Muscle layer of duodenum (tissue), 2 donors: ENCODE measurements at regions not wholly inside any gene's neighbourhood (a gene's known extent, or its start where the extent isn't known, plus 50 kb on each side); places are given as distances from the start of the nearest gene placed in this dataset.

ENCODE experiments used
- H3K27ac ChIP-seq: one replicate; pipeline ENCODE4 v1.7.0; 2013; ENCODE audit warnings: mild to moderate bottlenecking, low read length
- H3K27me3 ChIP-seq: one replicate; pipeline ENCODE4 v1.7.0; 2013; ENCODE audit warnings: low read depth, mild to moderate bottlenecking, control low read depth, low read length
- H3K36me3 ChIP-seq, 2 donors: one replicate each; pipeline ENCODE4 v1.7.0; 2013; ENCODE audit warnings: low read length in 2 of 2, control low read depth in 1 of 2, mild to moderate bottlenecking in 1 of 2; ENCODE audit not compliant: insufficient read depth in 2 of 2, control insufficient read depth in 1 of 2
- H3K4me1 ChIP-seq, 2 donors: one replicate each; pipeline ENCODE4 v1.7.0; 2013; ENCODE audit warnings: low read length in 2 of 2, mild to moderate bottlenecking in 2 of 2, control low read depth in 1 of 2, moderate library complexity in 1 of 2; ENCODE audit not compliant: insufficient read depth in 2 of 2, control insufficient read depth in 1 of 2
- H3K4me3 ChIP-seq, 2 donors: one replicate each; pipeline ENCODE4 v1.7.0; 2013; ENCODE audit warnings: low read length in 2 of 2, low read depth in 1 of 2, mild to moderate bottlenecking in 1 of 2
- H3K9me3 ChIP-seq, 2 donors: one replicate each; pipeline ENCODE4 v1.7.0; 2013; ENCODE audit warnings: low read length in 2 of 2, control low read depth in 1 of 2, mild to moderate bottlenecking in 1 of 2; ENCODE audit not compliant: control insufficient read depth in 1 of 2
- donor health status: healthy.

- H3K36me3 ChIP-seq: no peaks in the 10 kb centered on the region
- peaks cover 0 to 3% of the 10 kb centered on the region in 2 donors for H3K9me3 ChIP-seq
- no peak overlapping the region for H3K27ac ChIP-seq
- no peak overlapping the region for H3K4me3 ChIP-seq
- H3K27me3 ChIP-seq: no peaks in the 10 kb centered on the region
- no peaks in the 10 kb centered on the region for H3K4me1 ChIP-seq
These were observed 620.4 kb downstream of the STK39 start for GRCh38 chr2:167626961-167627360.

- H3K9me3 ChIP-seq: peaks cover 0 to 3% of the 10 kb centered on the region in 2 donors
- H3K4me1 ChIP-seq: no peaks in the 10 kb centered on the region
- no peaks in the 10 kb centered on the region for H3K27me3 ChIP-seq
- no peaks in the 10 kb centered on the region for H3K36me3 ChIP-seq
- no peak overlapping the region for H3K27ac ChIP-seq
- no peak overlapping the region for H3K4me3 ChIP-seq
These were observed 621.1 kb downstream of the STK39 start for GRCh38 chr2:167626301-167626700.

- Histone ChIP-seq H3K36me3 (no peaks in the 10 kb centered on the region), H3K4me3 (no peak overlapping the region), H3K27ac (no peak overlapping the region), H3K9me3 (no peaks in the 10 kb centered on the region), H3K4me1 (no peaks in the 10 kb centered on the region), H3K27me3 (no peaks in the 10 kb centered on the region)
These were observed 630.4 kb downstream of the STK39 start for GRCh38 chr2:167616997-167617396.

- Histone ChIP-seq H3K36me3 (no peaks in the 10 kb centered on the region), H3K4me3 (no peak overlapping the region), H3K9me3 (no peaks in the 10 kb centered on the region), H3K4me1 (no peaks in the 10 kb centered on the region), H3K27me3 (no peaks in the 10 kb centered on the region), H3K27ac (no peak overlapping the region)
These were observed 633.9 kb downstream of the STK39 start for GRCh38 chr2:167613471-167613870.

- Histone ChIP-seq H3K4me3 (no peak overlapping the region), H3K4me1 (no peaks in the 10 kb centered on the region)
These were observed 638.9 kb downstream of the STK39 start for GRCh38 chr2:167608487-167608886.

GRCh38 chr2:167607731-167608130 is 639.7 kb downstream of the STK39 start:
- Histone ChIP-seq H3K36me3 (no peaks in the 10 kb centered on the region), H3K27ac (no peak overlapping the region)

More at GRCh38 chr2:167608487-167608886, 638.9 kb downstream of the STK39 start:
- Histone ChIP-seq H3K27ac (no peak overlapping the region), H3K27me3 (no peaks in the 10 kb centered on the region), H3K9me3 (no peaks in the 10 kb centered on the region), H3K36me3 (no peaks in the 10 kb centered on the region)

GRCh38 chr2:167607211-167607610 is 640.2 kb downstream of the STK39 start:
- H3K27me3 ChIP-seq: no peaks in the 10 kb centered on the region
- no peak overlapping the region for H3K4me3 ChIP-seq
- H3K9me3 ChIP-seq: no peaks in the 10 kb centered on the region
- H3K36me3 ChIP-seq: no peaks in the 10 kb centered on the region
- no peak overlapping the region for H3K27ac ChIP-seq
- H3K4me1 ChIP-seq: no peaks in the 10 kb centered on the region

More at GRCh38 chr2:167607731-167608130, 639.7 kb downstream of the STK39 start:
- Histone ChIP-seq H3K27me3 (no peaks in the 10 kb centered on the region), H3K9me3 (no peaks in the 10 kb centered on the region), H3K4me3 (no peak overlapping the region), H3K4me1 (no peaks in the 10 kb centered on the region)

- H3K36me3 ChIP-seq: no peaks in the 10 kb centered on the region
- H3K4me3 ChIP-seq: no peak overlapping the region
- no peaks in the 10 kb centered on the region for H3K27me3 ChIP-seq
- no peak overlapping the region for H3K27ac ChIP-seq
- H3K9me3 ChIP-seq: peaks cover 0 to 2% of the 10 kb centered on the region in 2 donors
- no peaks in the 10 kb centered on the region for H3K4me1 ChIP-seq
These were observed 645.3 kb downstream of the STK39 start for GRCh38 chr2:167602122-167602521.

- Histone ChIP-seq H3K4me3 (no peak overlapping the region), H3K27me3 (no peaks in the 10 kb centered on the region), H3K27ac (no peak overlapping the region), H3K4me1 (no peaks in the 10 kb centered on the region), H3K9me3 (peaks cover 0 to 2% of the 10 kb centered on the region in 2 donors), H3K36me3 (no peaks in the 10 kb centered on the region)
These were observed 648.2 kb downstream of the STK39 start for GRCh38 chr2:167599219-167599618.

- Histone ChIP-seq H3K36me3 (no peaks in the 10 kb centered on the region), H3K4me1 (no peaks in the 10 kb centered on the region), H3K27ac (no peak overlapping the region), H3K4me3 (no peak overlapping the region), H3K27me3 (no peaks in the 10 kb centered on the region), H3K9me3 (no peaks in the 10 kb centered on the region)
These were observed 651.4 kb downstream of the STK39 start for GRCh38 chr2:167595839-167596471.

GRCh38 chr2:167595021-167595420 is 652.4 kb downstream of the STK39 start:
- H3K27ac ChIP-seq: no peak overlapping the region
- no peaks in the 10 kb centered on the region for H3K27me3 ChIP-seq
- H3K9me3 ChIP-seq: no peaks in the 10 kb centered on the region
- H3K36me3 ChIP-seq: no peaks in the 10 kb centered on the region
- H3K4me3 ChIP-seq: no peak overlapping the region
- no peaks in the 10 kb centered on the region for H3K4me1 ChIP-seq

GRCh38 chr2:167592441-167592840 is 655.0 kb downstream of the STK39 start:
- no peaks in the 10 kb centered on the region for H3K9me3 ChIP-seq
- H3K4me3 ChIP-seq: no peak overlapping the region
- H3K36me3 ChIP-seq: no peaks in the 10 kb centered on the region
- no peaks in the 10 kb centered on the region for H3K27me3 ChIP-seq
- H3K4me1 ChIP-seq: no peaks in the 10 kb centered on the region
- H3K27ac ChIP-seq: no peak overlapping the region
